ENCODE measurements at regions not wholly inside any gene's neighbourhood (a gene's known extent, or its start where the extent isn't known, plus 50 kb on each side); places are given as distances from the start of the nearest gene placed in this dataset.

DNA sequence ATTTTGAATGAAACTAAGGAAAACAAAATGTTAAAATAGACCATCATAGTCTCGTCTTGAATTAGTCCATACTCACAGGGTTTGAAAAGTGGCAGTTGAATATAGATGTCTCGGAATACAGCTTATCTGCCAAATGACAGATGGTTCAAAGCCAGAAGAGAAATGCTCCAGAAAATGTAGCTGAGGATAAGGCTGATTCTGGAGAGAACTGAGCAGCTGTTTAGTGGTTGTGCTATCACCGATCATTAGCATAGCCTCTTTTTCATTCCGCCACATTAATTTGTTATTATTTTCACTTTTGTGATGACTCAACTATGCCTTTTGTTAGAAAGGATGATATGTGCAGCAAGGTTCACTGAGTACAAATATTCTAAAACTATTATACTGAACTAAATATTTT, 390.2 kb upstream of the MAN1A1 start:
- 78% methylated on average over 4 of the region's 4 CpGs for WGBS, 2 donors
- intact Hi-C loops (cut with DNase I; ENCODE audit: low total_unique reads) = no loop called here
- no peak for DNase-seq (ENCODE audit: low spot score in 2 of 2)

DNA sequence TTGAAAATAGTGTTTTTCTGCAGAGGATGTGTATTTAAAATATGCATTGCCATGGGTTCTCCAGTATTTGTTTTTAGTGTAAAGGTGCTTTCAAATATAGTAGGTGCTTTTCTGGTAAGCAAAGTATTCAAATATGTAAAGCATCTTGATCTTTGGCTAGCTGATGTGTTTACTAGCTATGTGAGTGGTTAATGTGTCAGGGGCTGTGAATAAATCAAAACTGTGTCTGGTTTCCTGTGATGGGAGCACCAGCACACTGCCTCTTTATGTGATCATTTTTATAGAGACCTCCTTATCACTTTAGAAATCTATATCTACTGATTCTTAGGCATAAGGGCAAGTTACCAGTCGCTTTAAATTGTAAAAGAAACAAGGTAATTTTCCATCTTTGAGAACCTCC, 388.9 kb upstream of the MAN1A1 start:
- 73 to 82% methylated on average over 1 of the region's 1 CpG for WGBS, 2 donors
- DNase-seq (ENCODE audit: low spot score in 2 of 2) = no peak
- H3K4me3 ChIP-seq (ENCODE audit: low read depth, poor library complexity, severe bottlenecking) = no peak overlapping the region
- TF ChIP-seq, protein P1, sequence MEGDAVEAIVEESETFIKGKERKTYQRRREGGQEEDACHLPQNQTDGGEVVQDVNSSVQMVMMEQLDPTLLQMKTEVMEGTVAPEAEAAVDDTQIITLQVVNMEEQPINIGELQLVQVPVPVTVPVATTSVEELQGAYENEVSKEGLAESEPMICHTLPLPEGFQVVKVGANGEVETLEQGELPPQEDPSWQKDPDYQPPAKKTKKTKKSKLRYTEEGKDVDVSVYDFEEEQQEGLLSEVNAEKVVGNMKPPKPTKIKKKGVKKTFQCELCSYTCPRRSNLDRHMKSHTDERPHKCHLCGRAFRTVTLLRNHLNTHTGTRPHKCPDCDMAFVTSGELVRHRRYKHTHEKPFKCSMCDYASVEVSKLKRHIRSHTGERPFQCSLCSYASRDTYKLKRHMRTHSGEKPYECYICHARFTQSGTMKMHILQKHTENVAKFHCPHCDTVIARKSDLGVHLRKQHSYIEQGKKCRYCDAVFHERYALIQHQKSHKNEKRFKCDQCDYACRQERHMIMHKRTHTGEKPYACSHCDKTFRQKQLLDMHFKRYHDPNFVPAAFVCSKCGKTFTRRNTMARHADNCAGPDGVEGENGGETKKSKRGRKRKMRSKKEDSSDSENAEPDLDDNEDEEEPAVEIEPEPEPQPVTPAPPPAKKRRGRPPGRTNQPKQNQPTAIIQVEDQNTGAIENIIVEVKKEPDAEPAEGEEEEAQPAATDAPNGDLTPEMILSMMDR (IDR thresholded peaks at IDR 0.05) = no peak
- no peak for TF ChIP-seq POLR2A (IDR thresholded peaks at IDR 0.05)
- intact Hi-C loops (cut with DNase I; ENCODE audit: low total_unique reads) = no loop called here

More for the DNA sequence above, 390.2 kb upstream of the MAN1A1 start:
- H3K4me3 ChIP-seq (ENCODE audit: low read depth, poor library complexity, severe bottlenecking) = no peak overlapping the region
- TF ChIP-seq POLR2A (IDR thresholded peaks at IDR 0.05) = no peak

DNA sequence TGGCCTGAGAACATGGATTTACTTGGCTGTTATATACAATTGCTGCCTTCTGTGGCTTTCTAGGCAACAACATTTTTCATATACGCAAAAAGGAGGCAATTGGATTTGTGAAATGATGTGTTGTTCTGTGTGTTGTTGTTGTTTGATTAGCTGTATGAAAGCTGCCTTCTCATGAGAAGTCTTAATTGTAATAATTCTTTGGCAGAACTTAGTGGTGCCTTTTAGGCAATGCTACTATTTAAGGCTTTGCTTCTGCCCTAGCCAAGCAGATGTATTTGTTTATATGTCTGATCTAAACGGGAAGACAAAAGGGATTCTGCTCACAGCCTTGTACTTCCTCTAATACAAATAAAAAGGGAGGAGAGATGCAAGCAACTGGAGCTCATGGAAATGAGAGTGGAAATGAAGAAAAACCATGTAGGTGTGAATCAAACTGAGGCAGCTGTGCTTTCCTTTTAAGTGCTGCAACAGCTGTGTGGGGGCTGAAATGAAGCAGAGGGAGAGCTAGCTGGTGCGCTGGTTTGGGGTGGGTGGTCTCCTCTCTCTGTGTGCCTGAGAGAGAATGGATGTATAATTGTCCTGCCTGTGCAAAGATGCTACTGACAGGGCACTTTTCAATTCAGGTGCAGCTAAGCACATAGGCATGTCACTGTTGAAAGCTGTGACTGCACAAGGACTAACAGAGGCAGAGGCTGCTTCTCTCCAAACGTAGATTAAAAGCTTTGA, 386.9 kb upstream of the MAN1A1 start:
- intact Hi-C loops (cut with DNase I; ENCODE audit: low total_unique reads) = no loop called here
- no peak for DNase-seq (ENCODE audit: low spot score in 2 of 2)
- TF ChIP-seq, protein P1 (IDR thresholded peaks at IDR 0.05) = no peak
- TF ChIP-seq POLR2A (IDR thresholded peaks at IDR 0.05) = no peak
- H3K4me3 ChIP-seq (ENCODE audit: low read depth, poor library complexity, severe bottlenecking) = no peak overlapping the region
- WGBS, 2 donors = 51 to 57% methylated on average over 4 of the region's 4 CpGs

DNA sequence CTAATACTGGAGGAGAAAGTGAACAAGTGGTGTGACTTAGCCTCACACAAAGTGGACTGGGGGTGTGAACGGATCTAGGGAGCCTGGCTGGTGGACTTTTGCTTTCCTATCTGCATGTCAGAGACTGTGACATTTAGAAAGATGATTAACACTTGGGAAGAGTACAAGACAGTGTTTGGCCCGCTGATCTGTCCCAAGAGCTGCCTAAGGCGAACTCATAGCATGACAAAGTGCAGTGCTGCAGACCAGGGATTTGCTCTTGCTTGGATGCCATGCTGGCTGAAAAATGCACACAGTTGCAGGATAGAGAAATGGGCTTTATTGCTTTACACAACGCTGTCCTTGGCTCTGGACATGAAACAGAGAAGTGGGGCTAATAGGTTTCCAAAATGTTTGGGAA, 386.0 kb upstream of the MAN1A1 start:
- H3K4me3 ChIP-seq (ENCODE audit: low read depth, poor library complexity, severe bottlenecking) = no peak overlapping the region
- 64 to 65% methylated on average over 4 of the region's 4 CpGs for WGBS, 2 donors
- TF ChIP-seq POLR2A (IDR thresholded peaks at IDR 0.05) = no peak
- TF ChIP-seq, protein P1 (IDR thresholded peaks at IDR 0.05) = no peak
- no peak for DNase-seq (ENCODE audit: low spot score in 2 of 2)
- intact Hi-C loops (cut with DNase I; ENCODE audit: low total_unique reads) = no loop called here

DNA sequence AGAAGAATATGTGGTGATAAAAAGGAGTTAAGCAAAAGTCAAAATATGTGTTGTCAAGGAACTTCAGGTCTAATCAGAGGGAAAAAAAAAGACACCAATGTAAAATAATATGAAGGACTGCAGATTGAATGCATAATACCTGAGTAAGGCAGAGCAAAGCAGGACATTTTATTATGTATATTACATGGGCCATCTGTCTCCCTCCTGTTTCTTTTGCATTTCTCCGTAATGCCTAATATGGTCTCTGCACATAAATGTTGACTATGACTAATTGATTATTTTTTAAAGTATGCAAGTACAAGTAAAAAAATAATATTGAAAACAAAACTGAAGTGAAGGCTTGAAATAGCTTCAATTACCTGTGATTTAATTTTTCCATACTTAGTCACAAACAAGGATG, 384.7 kb upstream of the MAN1A1 start:
- no peak for DNase-seq (ENCODE audit: low spot score in 2 of 2)
- H3K4me3 ChIP-seq (ENCODE audit: low read depth, poor library complexity, severe bottlenecking) = no peak overlapping the region
- 97 to 98% methylated on average over 1 of the region's 1 CpG for WGBS, 2 donors
- TF ChIP-seq, protein P1 (IDR thresholded peaks at IDR 0.05) = no peak
- TF ChIP-seq POLR2A (IDR thresholded peaks at IDR 0.05) = no peak
- intact Hi-C loops (cut with DNase I; ENCODE audit: low total_unique reads) = no loop called here

DNA sequence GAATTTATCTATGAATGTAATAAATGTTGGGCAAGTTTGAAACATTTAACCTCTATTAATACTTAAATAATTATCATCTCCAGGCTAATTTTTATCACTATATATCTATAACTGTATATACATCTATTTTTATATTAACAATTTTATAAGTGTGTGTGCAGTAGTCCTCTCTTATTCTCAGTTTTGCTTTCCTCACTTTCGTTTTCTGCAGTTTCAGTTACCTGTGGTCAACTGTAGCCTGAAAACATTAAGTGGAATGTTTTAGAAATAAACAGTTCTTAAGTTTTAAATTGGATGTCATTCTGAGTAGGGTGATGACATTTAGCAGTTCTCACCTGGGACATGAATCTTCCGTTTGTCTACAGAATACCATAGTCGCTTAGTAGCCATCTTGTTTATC, 379.4 kb upstream of the MAN1A1 start:
- DNase-seq (ENCODE audit: low spot score in 2 of 2) = no peak
- no peak for TF ChIP-seq POLR2A (IDR thresholded peaks at IDR 0.05)
- TF ChIP-seq, protein P1 (IDR thresholded peaks at IDR 0.05) = no peak
- WGBS, 2 donors = 78 to 88% methylated on average over 3 of the region's 3 CpGs

More for the DNA sequence above, 379.4 kb upstream of the MAN1A1 start:
- no peak overlapping the region for H3K4me3 ChIP-seq (ENCODE audit: low read depth, poor library complexity, severe bottlenecking)
- intact Hi-C loops (cut with DNase I; ENCODE audit: low total_unique reads) = no loop called here

All from lower leg skin (tissue), 4 donors.